HepG2 (cell line): ENCODE measurements at regions not wholly inside any gene's neighbourhood (a gene's known extent, or its start where the extent isn't known, plus 50 kb on each side); places are given as distances from the start of the nearest gene placed in this dataset.

Experiments
- ATAC-seq: fragments of 200-7000 bp; cut with Tn5 transposase; 3 replicates; pipeline ENCODE4 v1.9.1; 2020; ENCODE audit warnings: mild to moderate bottlenecking, moderate library complexity
- BruUV-seq: library from RNA; stranded (reverse); fragments of 400-500 nt; replicated peaks from 2 replicates; lab custom pipeline; 2021; lab: Mats Ljungman, UMichigan
- CTCF ChIA-PET: fragments of 300-600 bp; formaldehyde crosslinking; extraction: SDS; loops from one replicate; lab custom pipeline; 2021; ENCODE audit warnings: low total read pairs, inconsistent platforms, low intra/inter-chr PET ratio; lab: Yijun Ruan, JAX
- POLR2A ChIA-PET: fragments of 350-600 bp; sonication (Branson Sonifier 250); formaldehyde crosslinking; loops from one replicate; lab custom pipeline; 2020; ENCODE audit warnings: antibody characterized with exemption, inconsistent platforms; lab: Yijun Ruan, JAX
- DNase-seq: peaks from one replicate; pipeline ENCODE4 v3.0.0-alpha.2; 2015; ENCODE audit warnings: low spot score
- FAIRE-seq: peaks from 3 replicates; lab custom pipeline; 2011; peaks lifted over from hg19 to GRCh38; lab: Jason Lieb, UNC
- H2AFZ ChIP-seq: one replicate; pipeline ENCODE4 v1.6.1; 2011; ENCODE audit warnings: low read length, inconsistent platforms
- H3K27ac ChIP-seq: fragments of 300-600 bp; 3 replicates; pipeline ENCODE4 v1.8.0; 2011; ENCODE audit warnings: mixed run types, mild to moderate bottlenecking, mixed read lengths, low read length, inconsistent platforms; ENCODE audit not compliant: insufficient read depth; ENCODE audit errors: extremely low read length
- H3K27me3 ChIP-seq, 2 experiments: fragments of 200-600 bp in 1 of 2; 2 replicates in 1 of 2; 3 replicates in 1 of 2; pipeline versions ENCODE4 v1.6.0 to v1.8.0; 2011; ENCODE audit warnings: low read length in 2 of 2, mild to moderate bottlenecking in 2 of 2, moderate library complexity in 2 of 2, inconsistent platforms in 1 of 2; ENCODE audit not compliant: insufficient read depth in 2 of 2, control insufficient read depth in 1 of 2
- H3K36me3 ChIP-seq, 2 experiments: fragments of 200-600 bp in 1 of 2; replicated peaks in 1 of 2; 2 replicates in 1 of 2; 3 replicates in 1 of 2; pipeline versions ENCODE4 v1.5.1 to v1.8.0; 2011; ENCODE audit warnings: low read length in 2 of 2, inconsistent platforms in 1 of 2; ENCODE audit not compliant: insufficient read depth in 2 of 2, control insufficient read depth in 1 of 2
- H3K4me1 ChIP-seq: 2 replicates; pipeline ENCODE4 v1.5.1; 2012; ENCODE audit warnings: low read length, inconsistent platforms; ENCODE audit not compliant: insufficient read depth
- H3K4me2 ChIP-seq: 2 replicates; pipeline ENCODE4 v1.6.0; 2011; ENCODE audit warnings: low read depth, low read length, inconsistent platforms
- H3K4me3 ChIP-seq, 3 experiments: fragments of 200-600 bp in 1 of 3; sonication (generic), shearing (Covaris generic) in 1 of 3; replicated peaks in 1 of 3; 2 replicates each; pipeline ENCODE4 v1.5.1; 2011 to 2016; ENCODE audit warnings: low read length in 3 of 3, inconsistent platforms in 2 of 3, low read depth in 2 of 3, mild to moderate bottlenecking in 2 of 3, control low read depth in 1 of 3, mixed read lengths in 1 of 3; ENCODE audit not compliant: insufficient read depth in 1 of 3
- H3K79me2 ChIP-seq: one replicate; pipeline ENCODE4 v1.6.1; 2011; ENCODE audit warnings: low read length, inconsistent platforms; ENCODE audit not compliant: insufficient read depth
- H3K9ac ChIP-seq: 2 replicates; pipeline ENCODE4 v1.6.0; 2011; ENCODE audit warnings: mild to moderate bottlenecking, low read depth, low read length, inconsistent platforms; ENCODE audit not compliant: insufficient read depth
- H3K9me3 ChIP-seq: 2 replicates; pipeline ENCODE4 v1.5.1; 2012; ENCODE audit warnings: mild to moderate bottlenecking, low read length
- H4K20me1 ChIP-seq: 2 replicates; pipeline ENCODE4 v1.6.0; 2011; ENCODE audit warnings: inconsistent platforms, mild to moderate bottlenecking, low read length, moderate library complexity; ENCODE audit not compliant: insufficient read depth
- ARID2 ChIP-seq: sonication (generic); formaldehyde crosslinking; IDR thresholded peaks from 2 replicates; pipeline ENCODE4 v1.8.1; 2022; ENCODE audit warnings: mild to moderate bottlenecking, missing genetic modification reagents, borderline replicate concordance
- ATF5 ChIP-seq: sonication (generic); formaldehyde crosslinking; IDR thresholded peaks from 2 replicates; pipeline ENCODE4 v1.4.0; 2020; ENCODE audit warnings: mild to moderate bottlenecking, low read depth, missing genetic modification reagents
- DMAP1 ChIP-seq: IDR thresholded peaks from 2 replicates; pipeline ENCODE4 v1.6.1; 2016
- KMT2A ChIP-seq: sonication (generic); formaldehyde crosslinking; IDR thresholded peaks from 2 replicates; pipeline ENCODE4 v1.4.0; 2020; ENCODE audit warnings: missing genetic modification reagents
- NFE2L2 ChIP-seq: fragments of 150-350 bp; IDR thresholded peaks from 2 replicates; pipeline ENCODE4 v1.6.1; 2014; ENCODE audit warnings: low read length
- ZNF275 ChIP-seq: sonication (generic); formaldehyde crosslinking; IDR thresholded peaks from 2 replicates; pipeline ENCODE4 v1.8.0; 2022; ENCODE audit warnings: missing genetic modification reagents, mild to moderate bottlenecking, inconsistent platforms, borderline replicate concordance
- WGBS: methylation state at CpG from one replicate; pipeline ENCODE4 v1.1.6; 2017; ENCODE audit warnings: low lambda C conversion rate; 5-methylcytosine and 5-hydroxymethylcytosine counted together
- in situ Hi-C: cut with HindIII; loops from 2 replicates; pipeline ENCODE4 v1.10.0; 2017; ENCODE audit warnings: low pct_unique_long_range_greater_than_20kb; ENCODE audit not compliant: extremely low pct_ligation_motif_present
- intact Hi-C: fragments of 100-400 bp; cut with micrococcal nuclease; formaldehyde crosslinking; loops from one replicate; pipeline ENCODE4 v1.10.0; 2022; ENCODE audit not compliant: unreplicated experiment
- TF ChIP-seq, protein P1 (sequence below), 2 experiments: IDR thresholded peaks; 2 replicates each; pipeline ENCODE4 v1.6.1; 2011 to 2012; ENCODE audit warnings: low read length in 2 of 2, borderline replicate concordance in 1 of 2, low read depth in 1 of 2, mild to moderate bottlenecking in 1 of 2, moderate library complexity in 1 of 2

GRCh38 chr4:145281224-145281623 is 100.8 kb upstream of the OTUD4 start:
- no peaks in the 10 kb centered on the region for H3K9me3 ChIP-seq
- no peak overlapping the region for H3K4me2 ChIP-seq
- H4K20me1 ChIP-seq = no peaks in the 10 kb centered on the region
- in situ Hi-C loops = no loop called here
- no peak overlapping the region for H3K9ac ChIP-seq
- intact Hi-C loops = no loop called here
- 10% methylated on average over 8 of the region's 9 CpGs for WGBS
- ATAC-seq (no peak), DNase-seq (no peak), FAIRE-seq (no peak)
- ChIA-PET POLR2A (no interaction called here), CTCF (no interaction called here)
- no TSS peak for BruUV-seq
- no peak overlapping the region for H3K4me3 ChIP-seq
- H3K4me1 ChIP-seq = no peaks in the 10 kb centered on the region
- H3K36me3 ChIP-seq = no peaks in the 10 kb centered on the region
- TF ChIP-seq ATF5 (no peak), NFE2L2 (no peak)
- TF ChIP-seq, protein P1, sequence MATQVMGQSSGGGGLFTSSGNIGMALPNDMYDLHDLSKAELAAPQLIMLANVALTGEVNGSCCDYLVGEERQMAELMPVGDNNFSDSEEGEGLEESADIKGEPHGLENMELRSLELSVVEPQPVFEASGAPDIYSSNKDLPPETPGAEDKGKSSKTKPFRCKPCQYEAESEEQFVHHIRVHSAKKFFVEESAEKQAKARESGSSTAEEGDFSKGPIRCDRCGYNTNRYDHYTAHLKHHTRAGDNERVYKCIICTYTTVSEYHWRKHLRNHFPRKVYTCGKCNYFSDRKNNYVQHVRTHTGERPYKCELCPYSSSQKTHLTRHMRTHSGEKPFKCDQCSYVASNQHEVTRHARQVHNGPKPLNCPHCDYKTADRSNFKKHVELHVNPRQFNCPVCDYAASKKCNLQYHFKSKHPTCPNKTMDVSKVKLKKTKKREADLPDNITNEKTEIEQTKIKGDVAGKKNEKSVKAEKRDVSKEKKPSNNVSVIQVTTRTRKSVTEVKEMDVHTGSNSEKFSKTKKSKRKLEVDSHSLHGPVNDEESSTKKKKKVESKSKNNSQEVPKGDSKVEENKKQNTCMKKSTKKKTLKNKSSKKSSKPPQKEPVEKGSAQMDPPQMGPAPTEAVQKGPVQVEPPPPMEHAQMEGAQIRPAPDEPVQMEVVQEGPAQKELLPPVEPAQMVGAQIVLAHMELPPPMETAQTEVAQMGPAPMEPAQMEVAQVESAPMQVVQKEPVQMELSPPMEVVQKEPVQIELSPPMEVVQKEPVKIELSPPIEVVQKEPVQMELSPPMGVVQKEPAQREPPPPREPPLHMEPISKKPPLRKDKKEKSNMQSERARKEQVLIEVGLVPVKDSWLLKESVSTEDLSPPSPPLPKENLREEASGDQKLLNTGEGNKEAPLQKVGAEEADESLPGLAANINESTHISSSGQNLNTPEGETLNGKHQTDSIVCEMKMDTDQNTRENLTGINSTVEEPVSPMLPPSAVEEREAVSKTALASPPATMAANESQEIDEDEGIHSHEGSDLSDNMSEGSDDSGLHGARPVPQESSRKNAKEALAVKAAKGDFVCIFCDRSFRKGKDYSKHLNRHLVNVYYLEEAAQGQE (IDR thresholded peaks at IDR 0.05; ENCODE audit: borderline replicate concordance in 1 of 2, low read depth in 1 of 2, low read length in 2 of 2) = no peak
- H3K79me2 ChIP-seq = no peaks in the 10 kb centered on the region
- no peaks in the 10 kb centered on the region; a peak in 1 of 5 replicates for H3K27me3 ChIP-seq
- no peak overlapping the region for H2AFZ ChIP-seq
- no peak overlapping the region for H3K27ac ChIP-seq

- FAIRE-seq (no peak), DNase-seq (no peak), ATAC-seq (no peak)
- Histone ChIP-seq H4K20me1 (no peaks in the 10 kb centered on the region), H3K27ac (no peak overlapping the region), H3K27me3 (peaks cover 0 to 3% of the 10 kb centered on the region in 2 experiments; a peak in 1 of 5 replicates), H3K9me3 (no peaks in the 10 kb centered on the region), H3K4me3 (no peak overlapping the region), H3K4me2 (no peak overlapping the region), H3K4me1 (no peaks in the 10 kb centered on the region), H2AFZ (no peak overlapping the region), H3K9ac (no peak overlapping the region), H3K36me3 (no peaks in the 10 kb centered on the region), H3K79me2 (no peaks in the 10 kb centered on the region)
- intact Hi-C loops (no loop called here), in situ Hi-C loops (no loop called here)
- 13% methylated on average over 3 of the region's 3 CpGs for WGBS
- TF ChIP-seq ARID2 (CRISPR knock-in tag) (no peak), KMT2A (CRISPR knock-in tag) (no peak), DMAP1 (CRISPR knock-in tag) (no peak), ZNF275 (CRISPR knock-in tag) (no peak)
- CTCF ChIA-PET = no interaction called here
- no TSS peak for BruUV-seq
- POLR2A ChIA-PET = no interaction called here
These were observed 100.2 kb upstream of the OTUD4 start for GRCh38 chr4:145280541-145280940.
